COLO668 (cell line): ENCODE measurements at regions not wholly inside any gene's neighbourhood (a gene's known extent, or its start where the extent isn't known, plus 50 kb on each side); places are given as distances from the start of the nearest gene placed in this dataset.

Source experiments
- DNase-seq: peaks from one replicate; lab custom pipeline; 2025; ENCODE audit not compliant: unreplicated experiment; lab: John Stamatoyannopoulos, UW

DNA sequence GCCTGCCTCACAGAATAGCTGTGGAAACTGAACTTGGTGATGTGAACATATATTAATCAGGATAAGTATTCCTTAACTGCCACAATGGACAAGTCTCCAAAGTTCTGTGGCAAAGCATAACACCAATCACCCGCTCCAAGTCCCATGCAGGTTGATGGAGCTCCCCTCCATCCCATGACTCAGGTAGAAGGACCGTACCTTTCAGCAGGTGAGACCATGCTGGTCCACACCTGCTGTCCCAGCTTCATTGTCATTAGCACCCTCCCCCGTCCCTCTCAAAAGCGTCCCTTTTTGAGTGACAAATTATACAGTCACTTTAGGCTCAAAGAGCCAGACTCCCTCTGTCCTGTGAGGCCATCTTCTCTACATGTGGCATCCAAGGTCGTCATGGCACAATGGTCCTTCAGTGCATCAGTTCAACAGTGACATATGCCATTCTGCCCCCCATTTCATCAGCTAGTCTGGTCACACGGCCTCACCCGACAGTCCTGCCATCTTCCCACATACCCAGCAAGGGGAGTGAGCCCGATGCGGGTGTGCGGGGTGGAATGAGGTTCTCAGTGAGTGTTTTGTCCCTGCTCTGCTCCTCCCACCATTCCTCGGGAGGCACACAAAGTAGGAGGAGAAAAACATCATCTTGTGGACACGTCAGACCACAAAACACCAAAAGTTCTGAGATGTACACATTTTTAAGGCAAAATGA, 136.7 kb upstream of the MYCN start:
- no peak for DNase-seq

- DNase-seq = no peak
Observed at GRCh38 chr2:15804246-15804619, 136.1 kb upstream of the MYCN start.

DNA sequence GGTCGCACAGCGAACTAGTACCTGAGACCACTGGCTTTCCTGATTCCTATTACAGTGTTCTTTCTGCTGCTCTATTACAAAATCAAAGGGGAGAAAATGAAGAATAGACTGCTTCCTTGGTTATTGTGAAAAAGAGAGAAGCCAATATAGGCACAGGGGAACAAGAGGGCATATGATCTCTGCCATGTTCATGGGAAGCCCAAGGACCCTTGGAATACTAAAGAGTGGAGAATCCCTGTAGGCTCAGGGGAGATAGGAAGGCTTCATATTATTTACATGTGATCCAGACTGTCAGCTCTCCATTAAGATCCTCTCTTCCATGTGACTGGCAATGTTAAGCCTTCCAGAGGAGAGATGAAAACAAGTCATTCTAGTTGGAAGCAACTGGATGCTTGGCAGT, 135.7 kb upstream of the MYCN start:
- no peak for DNase-seq

- DNase-seq = no peak
Observed at GRCh38 chr2:15805206-15805605, 135.1 kb upstream of the MYCN start.

DNA sequence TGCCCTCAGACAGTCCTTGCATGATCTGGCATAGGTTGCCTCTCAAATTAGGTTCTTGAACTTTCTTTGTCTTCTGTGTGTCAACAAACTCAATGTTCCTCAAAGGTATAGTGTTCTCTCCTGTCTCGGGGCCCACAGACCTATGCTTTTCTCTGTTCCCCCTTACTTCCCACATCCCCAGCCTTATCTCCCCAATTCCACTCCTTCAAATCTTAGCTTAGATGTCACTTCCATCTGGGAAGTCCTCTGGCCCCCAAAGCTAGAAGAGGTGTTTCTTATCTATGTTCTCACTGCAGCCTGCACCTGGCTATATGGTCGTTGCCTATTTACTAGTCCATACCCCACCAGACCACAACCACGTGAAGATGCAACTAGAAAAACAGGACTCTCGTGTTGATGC, 134.6 kb upstream of the MYCN start:
- no peak for DNase-seq

GRCh38 chr2:15806801-15807417, 133.4 kb upstream of the MYCN start:
- no peak for DNase-seq

DNA sequence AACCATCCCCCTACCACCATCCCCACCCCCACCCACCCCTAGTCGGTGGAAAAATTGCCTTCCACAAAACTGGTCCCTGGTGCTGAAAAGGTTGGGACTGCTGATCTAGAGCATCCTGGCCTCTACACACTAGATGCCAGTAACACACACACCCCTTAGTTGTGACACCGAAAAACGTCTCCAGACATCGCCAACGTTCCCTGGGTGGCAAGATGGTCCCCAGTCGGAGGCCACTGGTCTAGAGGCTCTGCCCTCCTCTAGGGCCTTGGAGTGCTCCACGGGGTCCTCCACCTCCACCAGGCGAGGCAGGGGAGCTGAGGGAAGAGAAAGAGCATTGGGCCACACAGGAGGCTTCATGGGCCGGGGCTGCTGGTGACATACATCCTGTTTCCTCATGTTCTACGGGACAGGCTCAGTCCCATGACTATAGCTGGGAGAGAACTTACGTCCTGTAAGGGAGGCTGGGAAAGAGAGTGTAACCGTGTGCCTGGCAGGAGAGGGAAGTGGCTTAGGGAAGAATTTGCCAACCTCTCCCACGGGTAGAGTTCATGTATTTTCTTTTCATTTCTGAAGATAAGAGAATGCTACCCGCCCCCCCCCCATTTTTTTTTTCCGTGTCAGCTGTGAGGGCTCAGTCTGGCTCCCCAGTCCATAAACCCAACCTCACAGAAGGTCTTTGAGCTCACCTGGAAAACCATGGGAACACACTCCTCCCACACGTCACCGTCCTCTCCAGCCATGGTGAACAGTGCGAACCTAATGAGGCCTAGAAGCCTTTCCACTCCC, 132.7 kb upstream of the MYCN start:
- no peak for DNase-seq

DNA sequence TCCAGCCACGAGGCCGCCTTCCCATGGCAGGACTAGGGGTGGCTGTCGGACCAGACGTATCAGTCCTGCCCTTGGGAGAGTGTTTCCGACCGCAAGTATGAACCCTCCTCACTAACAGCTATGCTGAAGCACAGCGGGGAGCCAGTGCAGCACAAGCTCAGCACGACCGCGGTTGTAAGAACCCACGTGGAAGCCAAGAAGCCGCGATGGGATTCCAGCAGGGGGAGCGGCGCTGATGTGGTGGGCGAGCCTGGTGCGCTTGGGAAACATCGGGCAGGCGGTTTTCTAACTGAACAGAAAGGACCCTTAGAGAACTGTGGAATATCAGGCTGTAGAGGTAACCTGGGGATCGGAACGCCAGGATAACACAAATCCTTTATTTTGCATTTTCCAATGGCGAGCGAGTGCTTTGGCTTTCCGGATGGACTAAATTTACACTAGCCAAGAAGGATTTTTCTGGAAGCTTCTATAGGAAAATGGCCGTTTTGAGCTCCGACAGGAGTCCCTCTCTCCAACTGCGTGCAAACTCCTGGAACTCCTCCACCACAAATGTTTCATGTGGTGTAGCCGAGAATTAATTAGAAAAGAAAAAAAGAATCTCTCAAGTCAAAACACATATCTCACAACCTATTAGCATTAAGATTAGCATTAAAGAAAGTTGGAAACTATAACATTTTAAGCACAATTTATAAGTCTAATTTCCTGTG, 132.0 kb upstream of the MYCN start:
- no peak for DNase-seq

DNA sequence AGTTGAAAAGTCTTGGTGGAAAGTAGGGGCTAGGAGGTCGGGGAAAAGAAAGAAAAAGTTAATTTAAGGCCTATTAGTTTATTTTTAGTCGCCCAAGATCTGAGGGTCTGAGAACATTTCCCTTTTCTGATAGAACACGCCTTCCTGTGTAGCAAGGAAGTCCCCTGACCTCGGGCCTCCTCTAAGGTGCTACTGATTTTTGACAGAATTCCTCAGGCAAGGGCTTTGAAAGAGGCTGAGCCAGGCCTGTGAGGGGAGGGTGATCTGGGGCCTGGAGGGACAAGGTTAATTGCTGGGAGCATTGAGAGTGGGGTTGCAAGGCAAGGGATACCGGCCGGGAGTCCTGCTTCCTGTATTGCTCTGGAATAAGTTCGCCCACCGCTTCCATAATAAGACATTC, 131.4 kb upstream of the MYCN start:
- DNase-seq = no peak

GRCh38 chr2:15809404-15809803, 130.9 kb upstream of the MYCN start:
- no peak for DNase-seq

DNA sequence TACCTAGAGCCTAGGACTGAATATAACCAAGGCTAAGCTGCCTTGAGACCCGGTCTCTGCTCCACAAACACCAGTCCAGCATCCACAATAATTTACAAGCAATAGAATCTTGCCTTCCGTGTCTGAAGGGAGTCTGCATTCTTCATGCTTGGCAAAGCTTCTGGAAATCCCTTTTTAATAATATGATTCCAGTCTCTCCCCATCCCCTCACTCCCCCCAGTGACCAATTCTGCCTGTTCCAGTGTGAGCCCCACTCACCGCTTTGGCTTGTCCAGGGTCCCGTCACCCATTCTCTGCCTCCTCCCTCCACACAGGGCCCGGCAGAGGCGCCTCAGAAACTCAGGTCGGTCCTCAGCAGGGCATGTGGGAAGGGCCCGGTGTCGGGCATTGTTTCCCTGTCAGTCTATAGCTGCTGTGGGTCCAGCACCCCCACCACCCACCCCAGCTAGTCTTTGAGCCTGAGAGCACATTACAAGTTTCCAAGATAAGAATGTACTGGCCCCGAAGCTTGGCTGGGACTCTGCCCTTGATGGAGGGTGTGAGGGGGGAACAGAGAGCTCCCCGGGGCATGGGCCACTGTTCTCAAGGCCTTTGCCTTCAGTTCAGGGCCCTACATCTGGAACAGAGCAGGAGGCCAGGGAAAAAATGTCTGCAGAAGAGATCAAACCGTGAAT, 129.7 kb upstream of the MYCN start:
- no peak for DNase-seq

- DNase-seq = no peak
Observed at GRCh38 chr2:15811367-15811766, 129.0 kb upstream of the MYCN start.

DNA sequence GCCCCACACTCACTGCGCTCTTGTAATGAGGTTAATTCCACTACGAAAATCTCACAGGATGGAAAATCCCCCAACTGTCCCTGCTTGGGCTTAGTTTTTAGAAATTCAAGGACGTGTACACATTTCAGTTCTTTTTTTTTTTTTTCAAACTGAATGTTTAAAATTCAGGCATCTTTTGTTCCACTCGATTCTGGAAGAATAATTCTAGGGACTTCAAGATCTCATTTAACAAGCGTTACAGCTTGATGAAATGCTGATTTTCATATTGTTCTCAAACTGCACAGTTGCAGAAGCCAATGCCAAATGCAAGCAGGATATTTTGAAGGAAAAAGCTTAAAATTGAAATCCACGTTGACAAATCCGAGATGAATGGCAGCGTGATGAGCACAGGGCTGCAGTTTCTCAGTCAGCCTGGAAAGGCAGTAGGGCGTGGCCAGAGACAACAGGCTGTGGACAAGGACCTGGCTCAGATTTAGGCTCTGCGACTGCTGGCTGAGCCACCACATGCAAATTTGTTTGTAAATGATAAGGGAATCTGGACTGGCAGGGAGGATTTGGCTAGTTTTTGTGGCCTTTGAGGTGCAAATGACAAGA, 128.1 kb upstream of the MYCN start:
- DNase-seq = no peak

GRCh38 chr2:15813481-15814266, 126.7 kb upstream of the MYCN start:
- DNase-seq = no peak

DNA sequence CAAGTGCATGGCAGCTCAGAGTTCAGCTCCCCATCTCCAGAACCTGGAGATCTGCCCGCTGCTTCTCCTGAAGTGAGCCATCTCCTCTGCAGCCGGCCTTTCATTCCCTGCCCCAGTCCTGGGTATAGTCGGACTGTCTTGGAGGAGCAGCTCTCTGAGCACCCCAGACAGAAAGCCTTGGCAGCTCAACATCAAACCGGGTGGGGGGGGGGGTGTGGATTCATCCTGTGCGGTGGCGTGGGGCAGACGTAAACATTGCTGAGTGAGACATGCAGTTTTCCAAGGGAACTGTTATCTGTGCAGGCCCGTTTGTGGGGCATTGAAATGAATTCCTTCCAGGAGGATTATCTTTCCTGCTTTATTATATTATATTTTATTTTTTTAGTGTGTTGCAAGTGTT, 125.9 kb upstream of the MYCN start:
- no peak for DNase-seq

DNA sequence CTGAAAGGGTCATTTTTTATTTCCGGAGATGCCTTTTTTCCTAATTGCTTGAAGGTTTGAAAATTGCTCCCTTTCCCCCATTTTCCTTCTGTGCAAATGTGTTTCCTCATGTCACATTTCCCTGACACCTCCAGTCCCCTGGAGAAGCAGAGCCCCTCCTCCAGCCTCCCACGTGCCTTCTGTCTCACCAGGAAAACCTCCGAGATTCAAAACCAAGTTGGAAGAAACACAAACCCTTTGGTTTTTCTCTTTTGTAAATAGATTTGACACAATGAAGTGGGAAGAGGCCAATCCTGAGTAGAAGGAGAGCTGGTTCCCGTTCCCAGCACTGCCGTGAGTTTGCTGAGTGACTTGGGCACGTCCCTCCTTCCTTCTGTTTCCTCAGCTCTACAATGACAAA, 125.4 kb upstream of the MYCN start:
- no peak for DNase-seq

GRCh38 chr2:15816226-15816625, 124.1 kb upstream of the MYCN start:
- no peak for DNase-seq

GRCh38 chr2:15816674-15817406, 123.5 kb upstream of the MYCN start:
- no peak for DNase-seq

DNA sequence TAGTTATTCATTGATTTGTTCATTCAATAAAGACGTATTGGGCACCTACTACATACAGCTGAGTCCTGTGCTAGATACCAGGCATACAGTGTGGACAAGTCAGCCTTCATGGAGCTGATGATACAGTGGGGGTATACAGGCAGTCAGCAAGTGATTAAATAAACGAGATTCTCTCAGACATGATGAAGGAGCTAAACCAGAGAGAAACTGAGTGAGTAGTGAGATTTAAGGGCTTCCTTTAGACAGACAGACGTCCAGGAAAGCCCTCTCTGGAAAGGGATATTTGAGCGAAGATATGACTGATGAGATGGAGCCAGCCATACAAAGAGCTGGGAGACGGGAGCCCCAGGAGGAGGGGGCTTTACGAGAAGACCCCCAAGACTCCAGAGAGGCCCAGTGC, 122.6 kb upstream of the MYCN start:
- DNase-seq = no peak
